ENCODE measurements at regions not wholly inside any gene's neighbourhood (a gene's known extent, or its start where the extent isn't known, plus 50 kb on each side); places are given as distances from the start of the nearest gene placed in this dataset.

- Histone ChIP-seq H3K4me3 (ENCODE audit: insufficient read depth, low read depth, low read length) (no peak overlapping the region), H3K27me3 (ENCODE audit: control insufficient read depth, insufficient read depth, low read length) (no peaks in the 10 kb centered on the region; the same call in 1 of the 2 replicates), H3K36me3 (replicated peaks; ENCODE audit: control insufficient read depth, insufficient read depth, low read length) (no peaks in the 10 kb centered on the region)
- DNase-seq = no peak
These were observed 264.2 kb upstream of the ZMIZ1 start for GRCh38 chr10:78804411-78805032.

- Histone ChIP-seq H3K27me3 (ENCODE audit: control insufficient read depth, insufficient read depth, low read length) (no peaks in the 10 kb centered on the region; the same call in 1 of the 2 replicates), H3K36me3 (replicated peaks; ENCODE audit: control insufficient read depth, insufficient read depth, low read length) (no peaks in the 10 kb centered on the region), H3K4me3 (ENCODE audit: insufficient read depth, low read depth, low read length) (no peak overlapping the region)
- no peak for DNase-seq
These were observed 263.6 kb upstream of the ZMIZ1 start for GRCh38 chr10:78805176-78805575.

GRCh38 chr10:78806681-78807221, 262.0 kb upstream of the ZMIZ1 start:
- no peak for DNase-seq
- no peak overlapping the region for H3K4me3 ChIP-seq (ENCODE audit: insufficient read depth, low read depth, low read length)
- no peaks in the 10 kb centered on the region for H3K36me3 ChIP-seq (replicated peaks; ENCODE audit: control insufficient read depth, insufficient read depth, low read length)
- H3K27me3 ChIP-seq (ENCODE audit: control insufficient read depth, insufficient read depth, low read length) = no peaks in the 10 kb centered on the region; the same call in 1 of the 2 replicates

DNA sequence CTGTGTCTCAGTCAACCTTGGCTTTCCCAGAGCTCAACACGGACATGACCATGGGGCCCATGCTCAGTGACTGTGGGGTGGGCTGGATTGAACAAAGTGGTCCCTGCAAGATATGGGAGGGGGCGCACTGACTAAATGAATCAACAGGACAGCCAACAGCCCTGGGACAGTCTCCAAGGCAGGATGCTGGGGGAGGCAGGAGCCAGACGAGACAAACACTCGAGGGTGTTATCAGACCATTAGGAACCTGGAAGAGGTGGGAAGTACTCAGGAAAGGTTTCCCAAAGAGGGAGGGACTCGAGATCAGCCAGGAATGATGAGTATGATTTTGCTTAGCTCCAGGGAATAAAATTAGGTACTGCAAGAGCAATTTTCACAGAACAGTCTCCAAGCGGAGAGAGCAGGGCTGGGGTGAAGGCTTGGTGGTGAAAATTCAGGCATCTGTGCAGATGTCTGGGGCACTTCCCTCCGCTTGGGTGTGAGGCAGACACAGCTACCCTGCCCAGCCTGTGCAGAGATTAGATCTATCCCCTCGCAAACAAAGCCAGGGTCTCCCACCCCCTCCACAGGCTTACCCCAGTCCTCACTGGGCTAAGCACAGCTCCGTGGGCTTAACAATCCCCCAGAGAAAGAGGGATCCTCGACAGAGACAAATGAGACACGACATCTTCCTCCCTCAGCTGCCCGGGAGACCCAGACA, 261.1 kb upstream of the ZMIZ1 start:
- H3K4me3 ChIP-seq (ENCODE audit: insufficient read depth, low read depth, low read length) = no peak overlapping the region
- H3K36me3 ChIP-seq (replicated peaks; ENCODE audit: control insufficient read depth, insufficient read depth, low read length) = no peaks in the 10 kb centered on the region
- H3K27me3 ChIP-seq (ENCODE audit: control insufficient read depth, insufficient read depth, low read length) = no peaks in the 10 kb centered on the region; the same call in 1 of the 2 replicates
- DNase-seq = no peak

DNA sequence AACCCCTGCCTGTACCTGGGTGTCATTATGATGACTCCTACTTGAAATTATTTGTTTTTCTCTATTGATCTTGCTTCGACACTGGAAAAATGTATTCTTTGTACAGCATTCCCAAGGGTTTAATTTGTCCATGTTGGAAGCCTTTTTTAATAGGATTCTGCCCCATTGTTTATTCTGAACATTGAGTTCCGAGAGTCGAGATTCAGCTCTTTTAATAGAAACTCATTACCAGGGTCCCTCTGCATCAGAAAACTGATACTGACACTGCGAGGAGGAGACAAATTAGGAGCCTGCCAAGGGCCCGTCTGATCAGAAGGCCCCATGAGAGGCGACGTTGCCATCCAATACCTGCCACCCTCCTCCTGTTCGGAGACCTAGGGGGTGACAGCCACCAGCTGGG, 260.5 kb upstream of the ZMIZ1 start:
- Histone ChIP-seq H3K27me3 (ENCODE audit: control insufficient read depth, insufficient read depth, low read length) (no peaks in the 10 kb centered on the region; the same call in 1 of the 2 replicates), H3K4me3 (ENCODE audit: insufficient read depth, low read depth, low read length) (no peak overlapping the region), H3K36me3 (replicated peaks; ENCODE audit: control insufficient read depth, insufficient read depth, low read length) (no peaks in the 10 kb centered on the region)
- no peak for DNase-seq

GRCh38 chr10:78808736-78809367, 259.9 kb upstream of the ZMIZ1 start:
- DNase-seq = no peak
- Histone ChIP-seq H3K4me3 (ENCODE audit: insufficient read depth, low read depth, low read length) (no peak overlapping the region), H3K27me3 (ENCODE audit: control insufficient read depth, insufficient read depth, low read length) (no peaks in the 10 kb centered on the region; the same call in 1 of the 2 replicates), H3K36me3 (replicated peaks; ENCODE audit: control insufficient read depth, insufficient read depth, low read length) (no peaks in the 10 kb centered on the region)

DNA sequence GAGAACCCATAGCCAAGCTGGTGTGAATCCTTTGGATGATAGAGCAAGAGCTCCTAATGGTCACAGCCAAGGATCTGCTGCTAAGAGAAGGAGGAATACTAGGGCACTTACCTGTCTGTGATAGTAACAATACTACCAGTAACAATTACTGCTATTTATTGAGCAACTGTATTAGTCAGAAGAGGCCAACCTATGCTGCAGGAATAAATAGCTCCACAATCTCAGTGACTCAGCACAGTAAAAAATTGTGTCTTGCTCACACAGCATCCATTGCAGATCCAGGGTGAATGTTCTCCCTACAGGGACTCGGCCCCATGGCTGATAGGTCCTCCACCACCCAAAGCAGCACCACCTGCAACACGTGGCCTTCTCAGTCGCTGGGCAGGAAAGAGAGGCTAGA, 257.6 kb upstream of the ZMIZ1 start:
- Histone ChIP-seq H3K36me3 (replicated peaks; ENCODE audit: control insufficient read depth, insufficient read depth, low read length) (no peaks in the 10 kb centered on the region), H3K27me3 (ENCODE audit: control insufficient read depth, insufficient read depth, low read length) (no peaks in the 10 kb centered on the region; the same call in 1 of the 2 replicates), H3K4me3 (ENCODE audit: insufficient read depth, low read depth, low read length) (no peak overlapping the region)
- no peak for DNase-seq

DNA sequence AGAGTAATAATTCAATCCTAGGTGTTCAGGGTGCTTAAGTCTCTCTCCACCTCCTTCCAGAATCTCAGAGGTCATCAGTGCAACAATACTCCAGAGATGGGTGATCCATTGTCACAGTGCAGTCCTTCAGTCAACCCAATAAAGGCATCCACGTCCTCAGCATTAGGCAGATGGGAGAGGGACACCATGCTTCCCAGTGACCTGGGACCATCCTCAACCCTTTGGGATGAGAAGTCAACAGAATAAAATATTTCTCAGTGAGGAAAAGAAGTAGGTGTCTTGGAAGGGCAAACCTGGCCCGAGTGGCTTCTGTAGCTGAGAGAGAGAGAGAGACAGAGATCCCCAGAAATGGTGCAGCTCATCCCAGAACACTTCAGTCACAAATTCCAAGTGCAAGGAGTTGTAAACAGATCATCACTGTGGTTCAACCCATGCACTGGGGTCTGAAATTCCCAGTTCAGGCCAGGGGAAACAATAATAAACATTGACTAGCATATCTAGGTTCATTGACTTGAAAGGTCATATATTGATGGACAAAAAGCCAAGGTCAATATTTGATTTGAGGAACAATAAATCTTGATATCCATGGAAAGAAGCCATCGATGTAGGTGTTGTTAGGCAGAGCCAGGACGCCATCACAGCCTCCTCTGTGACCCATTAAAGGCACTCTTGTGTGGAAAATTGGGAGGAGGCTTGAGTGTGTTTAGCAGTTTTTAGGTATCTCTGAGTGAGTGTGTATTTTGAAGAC, 256.0 kb upstream of the ZMIZ1 start:
- Histone ChIP-seq H3K27me3 (ENCODE audit: control insufficient read depth, insufficient read depth, low read length) (no peaks in the 10 kb centered on the region; the same call in 1 of the 2 replicates), H3K4me3 (ENCODE audit: insufficient read depth, low read depth, low read length) (no peak overlapping the region), H3K36me3 (replicated peaks; ENCODE audit: control insufficient read depth, insufficient read depth, low read length) (no peaks in the 10 kb centered on the region)
- no peak for DNase-seq

DNA sequence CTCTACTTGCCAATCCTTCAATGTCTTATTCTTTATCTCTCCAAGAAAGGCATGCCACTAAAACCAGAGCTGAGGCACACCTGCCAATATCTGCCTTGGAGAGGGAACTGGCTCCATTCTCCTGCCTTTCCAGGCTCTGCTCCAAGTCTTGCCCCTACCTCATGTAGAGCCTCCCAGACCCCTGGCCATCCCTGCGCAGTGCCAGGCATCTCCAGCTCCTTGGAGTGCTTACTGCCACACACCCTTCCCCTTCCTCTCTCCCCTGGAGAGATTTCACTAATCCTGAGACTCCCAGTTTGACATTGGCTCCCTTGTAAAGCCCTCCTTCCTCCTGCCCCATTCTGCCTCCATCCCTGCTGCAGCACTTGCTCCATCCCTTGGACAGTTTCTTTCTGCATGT, 255.2 kb upstream of the ZMIZ1 start:
- DNase-seq = no peak

DNA sequence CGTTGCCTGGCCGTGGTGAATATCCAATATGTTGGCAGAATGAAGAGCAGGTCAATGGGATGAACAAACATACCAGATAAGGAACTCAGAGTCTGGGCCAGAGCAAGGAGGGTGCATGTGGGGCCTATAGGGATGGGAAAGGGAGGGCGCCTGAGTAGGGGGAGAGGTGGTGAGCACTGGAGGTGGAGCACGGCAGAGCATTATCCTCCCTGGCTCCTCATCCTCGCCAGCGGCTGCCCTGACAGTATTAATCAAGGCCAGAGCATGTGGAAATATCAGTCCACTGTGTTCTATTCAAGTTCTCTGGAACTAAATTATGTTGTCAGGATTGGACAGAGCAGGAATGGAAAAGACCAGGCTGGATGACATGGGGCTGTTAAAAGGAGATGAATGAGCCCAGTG, 254.8 kb upstream of the ZMIZ1 start:
- H3K36me3 ChIP-seq (replicated peaks; ENCODE audit: control insufficient read depth, insufficient read depth, low read length) = no peaks in the 10 kb centered on the region
- DNase-seq = no peak

More for the DNA sequence above, 255.2 kb upstream of the ZMIZ1 start:
- Histone ChIP-seq H3K27me3 (ENCODE audit: control insufficient read depth, insufficient read depth, low read length) (no peaks in the 10 kb centered on the region; the same call in 1 of the 2 replicates), H3K4me3 (ENCODE audit: insufficient read depth, low read depth, low read length) (no peak overlapping the region), H3K36me3 (replicated peaks; ENCODE audit: control insufficient read depth, insufficient read depth, low read length) (no peaks in the 10 kb centered on the region)

GRCh38 chr10:78814407-78814806, 254.4 kb upstream of the ZMIZ1 start:
- Histone ChIP-seq H3K4me3 (ENCODE audit: insufficient read depth, low read depth, low read length) (no peak overlapping the region), H3K27me3 (ENCODE audit: control insufficient read depth, insufficient read depth, low read length) (no peaks in the 10 kb centered on the region; the same call in 1 of the 2 replicates), H3K36me3 (replicated peaks; ENCODE audit: control insufficient read depth, insufficient read depth, low read length) (no peaks in the 10 kb centered on the region)
- DNase-seq = no peak

More for the DNA sequence above, 254.8 kb upstream of the ZMIZ1 start:
- H3K27me3 ChIP-seq (ENCODE audit: control insufficient read depth, insufficient read depth, low read length) = no peaks in the 10 kb centered on the region; the same call in 1 of the 2 replicates
- no peak overlapping the region for H3K4me3 ChIP-seq (ENCODE audit: insufficient read depth, low read depth, low read length)

GRCh38 chr10:78815702-78816334, 252.9 kb upstream of the ZMIZ1 start:
- no peaks in the 10 kb centered on the region; the same call in 1 of the 2 replicates for H3K27me3 ChIP-seq (ENCODE audit: control insufficient read depth, insufficient read depth, low read length)
- H3K36me3 ChIP-seq (replicated peaks; ENCODE audit: control insufficient read depth, insufficient read depth, low read length) = no peaks in the 10 kb centered on the region
- H3K4me3 ChIP-seq (ENCODE audit: insufficient read depth, low read depth, low read length) = no peak overlapping the region
- no peak for DNase-seq

GRCh38 chr10:78817361-78817760, 251.4 kb upstream of the ZMIZ1 start:
- H3K27me3 ChIP-seq (ENCODE audit: control insufficient read depth, insufficient read depth, low read length) = no peaks in the 10 kb centered on the region
- DNase-seq = no peak
- no peak overlapping the region for H3K4me3 ChIP-seq (ENCODE audit: insufficient read depth, low read depth, low read length)
- H3K36me3 ChIP-seq (replicated peaks; ENCODE audit: control insufficient read depth, insufficient read depth, low read length) = no peaks in the 10 kb centered on the region

DNA sequence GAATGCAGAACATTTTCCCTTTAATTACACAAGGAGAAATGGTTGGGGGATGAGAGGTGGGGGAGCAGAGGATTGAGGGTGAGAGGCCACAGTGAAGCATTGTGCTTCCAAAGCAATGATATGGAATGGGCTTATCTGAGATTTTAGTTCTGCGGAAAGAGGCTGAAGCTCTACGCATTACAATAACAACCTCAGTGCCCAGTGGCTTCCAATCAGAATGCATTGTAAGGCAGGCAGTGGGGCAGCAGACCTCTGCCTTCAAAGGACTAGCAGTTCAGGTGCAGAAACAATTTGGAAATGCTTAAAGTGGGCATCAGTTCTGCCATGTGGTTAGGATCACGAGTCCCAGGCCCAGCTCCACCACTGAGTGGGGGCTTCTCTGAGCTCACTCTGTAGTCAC, 251.0 kb upstream of the ZMIZ1 start:
- Histone ChIP-seq H3K36me3 (replicated peaks; ENCODE audit: control insufficient read depth, insufficient read depth, low read length) (no peaks in the 10 kb centered on the region), H3K4me3 (ENCODE audit: insufficient read depth, low read depth, low read length) (no peak overlapping the region), H3K27me3 (ENCODE audit: control insufficient read depth, insufficient read depth, low read length) (no peaks in the 10 kb centered on the region)
- peak; percentile 37 for DNase-seq

Measured in H7 (cell line).